MM.1S (cell line): ENCODE measurements at regions not wholly inside any gene's neighbourhood (a gene's known extent, or its start where the extent isn't known, plus 50 kb on each side); places are given as distances from the start of the nearest gene placed in this dataset.

Source experiments
- EZH2 ChIP-seq: fragments of 300-600 bp; sonication (generic); optimal IDR thresholded peaks from 2 replicates; pipeline ENCODE3; 2017; ENCODE audit warnings: low read depth, mild to moderate bottlenecking, antibody characterized with exemption, low read length, mixed read lengths
- EZH2phosphoT487 ChIP-seq: fragments of 300-600 bp; sonication (generic); IDR thresholded peaks from 2 replicates; pipeline ENCODE4 v1.6.1; 2018; ENCODE audit warnings: antibody characterized with exemption, low read length
- TF ChIP-seq, protein P1 (sequence below): fragments of 300-600 bp; sonication (generic); IDR thresholded peaks from 2 replicates; pipeline ENCODE4 v1.5.1; 2016; ENCODE audit warnings: antibody characterized with exemption, low read length, mixed read lengths

DNA sequence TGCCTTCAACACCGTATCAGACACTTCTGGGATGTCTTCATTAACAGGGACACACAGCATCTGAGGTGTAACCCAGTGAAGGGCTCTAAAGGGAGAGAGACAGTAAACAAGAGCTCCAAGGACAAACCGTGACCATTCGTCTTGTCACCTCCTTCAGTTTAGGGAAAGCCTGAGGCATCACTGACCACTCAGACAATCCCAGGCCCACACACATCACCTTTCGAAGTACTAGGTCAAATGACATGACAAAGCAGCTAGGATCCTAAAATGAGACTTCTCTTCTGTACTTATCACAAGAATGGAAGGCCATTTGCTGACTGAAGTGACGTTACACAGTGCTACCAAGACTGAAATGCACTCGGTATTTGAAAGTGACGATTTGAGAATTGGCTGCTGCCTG, 200.7 kb upstream of the KCTD7 start:
- TF ChIP-seq EZH2: no peak
- TF ChIP-seq, protein P1, sequence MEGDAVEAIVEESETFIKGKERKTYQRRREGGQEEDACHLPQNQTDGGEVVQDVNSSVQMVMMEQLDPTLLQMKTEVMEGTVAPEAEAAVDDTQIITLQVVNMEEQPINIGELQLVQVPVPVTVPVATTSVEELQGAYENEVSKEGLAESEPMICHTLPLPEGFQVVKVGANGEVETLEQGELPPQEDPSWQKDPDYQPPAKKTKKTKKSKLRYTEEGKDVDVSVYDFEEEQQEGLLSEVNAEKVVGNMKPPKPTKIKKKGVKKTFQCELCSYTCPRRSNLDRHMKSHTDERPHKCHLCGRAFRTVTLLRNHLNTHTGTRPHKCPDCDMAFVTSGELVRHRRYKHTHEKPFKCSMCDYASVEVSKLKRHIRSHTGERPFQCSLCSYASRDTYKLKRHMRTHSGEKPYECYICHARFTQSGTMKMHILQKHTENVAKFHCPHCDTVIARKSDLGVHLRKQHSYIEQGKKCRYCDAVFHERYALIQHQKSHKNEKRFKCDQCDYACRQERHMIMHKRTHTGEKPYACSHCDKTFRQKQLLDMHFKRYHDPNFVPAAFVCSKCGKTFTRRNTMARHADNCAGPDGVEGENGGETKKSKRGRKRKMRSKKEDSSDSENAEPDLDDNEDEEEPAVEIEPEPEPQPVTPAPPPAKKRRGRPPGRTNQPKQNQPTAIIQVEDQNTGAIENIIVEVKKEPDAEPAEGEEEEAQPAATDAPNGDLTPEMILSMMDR: no peak
- no peak for TF ChIP-seq EZH2phosphoT487
